Fibroblast of upper back skin (primary cell): ENCODE measurements at regions not wholly inside any gene's neighbourhood (a gene's known extent, or its start where the extent isn't known, plus 50 kb on each side); places are given as distances from the start of the nearest gene placed in this dataset.
A peak's percentile ranks its signal among the peaks of the same experiment; 100 is the strongest.
"Not testable (repeated sequence)": the region's sequence is repeated elsewhere in the genome, so short reads cannot be mapped to it uniquely, and the experiment has no call there.

Source experiments
- DNase-seq: peaks from one replicate; pipeline ENCODE4 v3.0.0-alpha.2; 2013

DNA sequence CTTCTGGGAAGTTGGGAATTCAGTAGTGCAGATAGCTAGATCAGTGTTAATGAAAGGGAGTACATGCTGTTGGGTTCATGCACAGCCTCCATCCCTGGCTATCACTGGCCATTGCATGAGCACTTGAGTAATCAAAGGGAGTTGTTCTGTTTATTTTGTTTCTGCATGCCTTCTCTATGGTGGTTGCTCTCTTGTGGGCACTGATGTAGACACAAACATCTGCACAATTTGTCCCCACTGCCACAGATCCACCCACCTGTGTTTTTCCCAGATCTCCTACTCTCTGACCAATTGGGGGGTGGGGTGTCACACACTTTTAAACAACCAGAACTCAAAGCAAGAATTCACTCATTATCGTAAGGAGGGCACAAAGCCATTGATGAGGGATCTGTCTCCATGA lies 89.7 kb upstream of the DHRS4 start:
- DNase-seq: no peak

DNA sequence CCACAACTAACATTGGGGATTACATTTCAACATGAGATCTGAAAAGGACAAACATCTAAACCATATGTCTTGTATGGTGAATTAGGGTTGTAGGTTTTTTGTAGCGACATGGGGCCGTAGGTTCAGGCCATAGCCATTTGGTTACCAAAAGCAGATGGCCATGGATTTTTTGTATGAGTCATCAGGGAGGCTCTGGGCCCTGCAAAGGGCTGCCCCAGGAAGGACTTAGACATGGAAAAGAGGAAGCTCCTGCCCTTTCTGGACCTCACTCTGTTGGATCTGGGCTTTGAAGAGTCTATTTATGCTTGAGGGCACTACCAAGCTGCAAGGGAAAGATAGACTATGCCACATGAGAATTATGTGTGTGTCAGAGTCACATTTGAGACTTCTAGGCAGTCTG lies 89.3 kb upstream of the DHRS4 start:
- no peak for DNase-seq

GRCh38 chr14:23864861-23865260 lies 88.7 kb upstream of the DHRS4 start:
- DNase-seq: no peak

DNA sequence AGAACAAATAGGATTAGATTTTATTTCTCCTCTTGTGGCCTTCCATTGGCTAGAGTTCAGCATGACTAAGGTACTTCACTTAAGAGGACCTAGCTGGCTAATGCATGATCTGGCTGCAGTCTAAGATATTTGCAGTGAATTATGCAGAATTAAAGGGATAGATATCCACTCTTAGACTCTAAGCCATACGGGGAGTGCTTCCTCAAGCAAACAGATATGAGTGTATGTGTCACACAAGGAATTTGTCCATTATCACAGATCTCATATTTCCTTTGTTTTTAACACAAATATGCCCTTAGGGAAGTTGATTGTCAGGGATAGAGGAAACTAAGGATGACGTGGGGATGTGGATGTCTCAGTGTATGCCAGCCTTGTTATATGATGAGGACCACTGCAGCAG lies 88.1 kb upstream of the DHRS4 start:
- no peak for DNase-seq

DNA sequence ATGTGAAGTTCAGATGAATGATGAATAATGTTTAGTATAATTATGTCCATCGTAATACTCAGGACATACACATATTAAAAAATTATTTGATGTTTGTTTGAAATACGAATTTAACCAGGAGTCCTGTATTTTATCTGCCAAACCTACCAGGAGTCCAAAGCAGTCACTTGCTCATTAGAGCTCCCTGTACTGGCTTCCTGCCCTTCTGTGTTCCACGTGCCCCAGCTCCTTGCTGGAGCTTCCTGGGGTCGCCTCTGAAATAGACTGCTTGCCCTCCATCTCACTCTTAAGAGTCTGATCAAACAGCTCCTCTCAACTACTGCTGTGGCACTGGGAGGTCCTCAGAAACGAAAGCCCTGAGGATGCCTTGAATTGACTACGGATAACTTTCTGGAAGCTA lies 87.3 kb upstream of the DHRS4 start:
- DNase-seq: no peak

DNA sequence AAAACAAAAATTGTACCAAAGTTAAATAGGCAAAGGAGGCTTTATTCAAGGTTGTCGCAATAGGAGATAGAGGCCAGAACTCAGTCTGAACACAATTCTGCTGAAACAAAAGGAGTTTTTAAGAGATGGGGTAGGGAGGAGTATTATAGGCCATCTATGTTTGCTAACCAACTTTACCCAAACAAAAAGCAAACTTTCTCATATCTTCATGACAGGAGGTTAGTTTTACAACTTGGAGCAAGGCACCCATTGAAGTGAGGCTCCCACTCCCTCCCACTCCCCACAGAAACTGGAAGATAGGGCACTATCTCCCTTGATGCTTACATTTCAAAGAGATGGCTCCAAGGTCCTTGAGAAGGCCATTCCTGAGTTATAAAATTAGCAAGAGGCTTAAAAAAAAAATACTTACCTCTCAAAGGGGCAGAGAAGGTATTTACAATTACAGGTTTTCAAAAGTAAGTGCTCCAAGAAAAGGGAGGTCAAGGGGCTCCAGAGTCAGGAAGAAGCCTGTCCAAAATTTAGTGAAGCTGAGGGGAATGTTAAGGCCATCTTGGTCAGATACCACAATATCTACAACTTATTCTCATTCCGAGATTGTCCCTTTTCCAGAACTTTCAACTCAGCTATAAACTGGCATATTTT lies 84.4 kb upstream of the DHRS4 start:
- DNase-seq: no peak

GRCh38 chr14:23876160-23876750 lies 77.3 kb upstream of the DHRS4 start:
- DNase-seq: no peak

- DNase-seq: no peak
Measured at GRCh38 chr14:23877111-23877510, 76.5 kb upstream of the DHRS4 start.

- DNase-seq: no peak
Measured at GRCh38 chr14:23877538-23878180, 75.9 kb upstream of the DHRS4 start.

DNA sequence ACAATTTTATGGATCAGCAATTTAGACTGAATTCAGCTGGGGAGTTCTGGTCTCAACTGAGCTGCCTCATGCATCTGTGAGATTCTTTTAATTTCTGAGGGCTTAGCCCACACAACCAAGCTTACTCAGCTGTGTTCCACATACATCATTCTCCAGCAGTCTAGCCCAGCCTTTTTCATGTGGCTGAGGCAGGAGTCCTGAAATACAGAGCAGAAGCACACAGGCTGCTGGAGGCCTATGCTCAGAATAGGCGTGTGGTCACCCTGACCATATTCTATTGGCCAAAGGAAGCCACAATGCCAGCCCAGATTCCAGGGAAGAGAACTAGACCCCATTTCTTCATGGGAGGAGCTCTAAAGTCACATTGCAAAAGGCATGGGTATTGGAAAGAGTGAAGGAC lies 72.3 kb upstream of the DHRS4 start:
- peak; percentile 59 for DNase-seq

GRCh38 chr14:23883684-23884540 lies 69.7 kb upstream of the DHRS4 start:
- DNase-seq: no peak

DNA sequence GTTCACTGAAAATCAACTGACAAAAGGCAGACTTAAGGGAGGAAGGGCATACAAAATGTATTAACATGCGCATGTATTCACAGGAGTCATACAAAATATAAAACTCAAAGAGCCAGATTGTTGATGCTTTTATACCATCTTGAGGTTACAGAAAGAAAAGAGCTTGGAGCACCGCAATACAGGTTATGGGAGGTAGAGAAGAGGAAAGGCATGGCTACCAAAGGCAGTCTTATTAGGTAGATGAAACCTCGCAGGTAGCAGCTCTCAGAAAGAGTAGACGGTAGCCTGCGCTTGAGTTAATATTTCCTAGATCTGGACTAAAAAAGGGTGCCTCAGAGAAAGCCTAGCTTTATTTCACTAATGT lies 69.0 kb upstream of the DHRS4 start:
- no peak for DNase-seq

GRCh38 chr14:23887536-23887935 lies 66.0 kb upstream of the DHRS4 start:
- DNase-seq: no peak

DNA sequence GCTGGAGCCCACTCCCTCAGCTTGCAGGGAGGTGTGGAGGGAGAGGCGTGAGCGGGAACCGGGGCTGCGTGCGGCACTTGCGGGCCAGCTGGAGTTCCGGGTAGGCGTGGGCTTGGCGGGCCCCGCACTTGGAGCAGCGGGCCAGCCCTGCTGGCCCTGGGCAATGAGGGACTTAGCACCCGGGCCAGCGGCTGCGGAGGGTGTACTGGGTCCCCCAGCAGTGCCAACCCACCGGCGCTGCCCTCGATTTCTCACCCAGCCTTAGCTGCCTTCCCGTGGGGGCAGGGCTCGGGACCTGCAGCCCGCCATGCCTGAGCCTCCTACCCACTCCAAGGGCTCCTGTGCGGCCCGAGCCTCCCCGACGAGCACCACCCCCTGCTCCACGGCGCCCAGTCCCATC lies 61.9 kb upstream of the DHRS4 start:
- DNase-seq: not testable (repeated sequence)

DNA sequence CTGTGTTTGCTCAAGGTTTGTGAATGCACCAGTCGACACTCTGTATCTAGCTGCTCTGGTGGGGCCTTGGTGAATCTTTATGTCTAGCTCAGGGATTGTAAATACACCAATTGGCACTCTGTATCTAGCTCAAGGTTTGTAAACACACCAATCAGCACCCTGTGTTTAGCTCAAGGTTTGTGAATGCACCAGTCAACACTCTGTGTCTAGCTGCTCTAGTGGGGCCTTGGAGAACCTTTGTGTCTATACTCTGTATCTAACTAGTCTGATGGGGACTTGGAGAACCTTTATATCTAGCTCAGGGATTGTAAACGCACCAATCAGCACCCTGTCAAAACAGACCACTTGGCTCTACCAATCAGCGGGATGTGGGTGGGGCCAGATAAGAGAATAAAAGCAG lies 61.3 kb upstream of the DHRS4 start:
- DNase-seq: not testable (repeated sequence)

DNA sequence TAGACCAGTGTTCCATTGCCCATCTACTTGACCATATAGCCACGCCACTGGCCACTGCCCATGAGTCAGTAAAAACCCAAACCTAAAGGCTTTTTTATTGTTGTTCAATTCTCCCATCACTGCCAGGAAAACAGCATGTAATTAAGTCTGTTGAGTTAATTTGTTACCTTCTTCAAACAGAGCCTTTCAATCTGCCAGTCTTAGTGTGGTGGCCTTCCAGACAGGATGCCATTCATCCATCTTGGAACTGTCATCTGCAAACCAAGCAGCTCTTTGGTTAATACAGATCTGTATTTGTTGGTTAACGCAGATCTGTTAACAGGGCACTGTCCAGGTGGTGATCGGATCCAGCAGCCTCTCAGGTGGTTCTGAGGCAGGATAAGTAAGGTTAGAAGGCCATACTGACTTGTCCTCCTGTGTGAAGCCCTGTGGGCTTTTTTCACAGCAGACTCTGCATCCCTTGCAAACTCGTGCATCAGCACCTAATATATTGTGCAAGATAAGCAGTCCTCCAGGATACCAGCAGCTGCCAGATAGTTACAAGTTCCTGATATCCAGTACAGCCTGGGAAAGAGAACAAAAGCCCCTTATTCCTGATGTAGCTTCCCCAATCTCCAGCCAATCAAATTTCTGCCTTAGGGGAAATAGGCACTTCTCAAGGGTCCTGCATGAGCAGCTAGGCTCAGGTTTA lies 59.1 kb upstream of the DHRS4 start:
- DNase-seq: no peak

- DNase-seq: no peak
Measured at GRCh38 chr14:23895053-23895419, 58.5 kb upstream of the DHRS4 start.

DNA sequence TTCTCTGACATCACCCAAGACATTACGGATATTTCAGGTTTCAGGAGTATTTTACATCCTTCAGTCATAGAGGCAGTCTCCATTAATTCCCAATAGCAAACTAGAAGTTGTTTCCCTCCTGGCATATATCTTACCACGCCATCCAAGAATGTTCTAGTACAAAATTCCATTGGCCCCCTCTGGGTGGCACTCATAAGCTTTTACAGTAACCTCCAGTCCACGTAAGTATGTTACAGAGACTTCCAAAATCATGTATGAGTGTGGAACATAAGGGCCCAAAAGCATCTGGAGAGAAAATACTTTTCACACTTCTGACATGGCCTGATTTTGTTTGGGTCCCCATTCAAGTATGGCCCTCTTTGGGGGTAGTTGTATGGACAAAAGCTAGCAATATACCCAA lies 58.1 kb upstream of the DHRS4 start:
- no peak for DNase-seq

DNA sequence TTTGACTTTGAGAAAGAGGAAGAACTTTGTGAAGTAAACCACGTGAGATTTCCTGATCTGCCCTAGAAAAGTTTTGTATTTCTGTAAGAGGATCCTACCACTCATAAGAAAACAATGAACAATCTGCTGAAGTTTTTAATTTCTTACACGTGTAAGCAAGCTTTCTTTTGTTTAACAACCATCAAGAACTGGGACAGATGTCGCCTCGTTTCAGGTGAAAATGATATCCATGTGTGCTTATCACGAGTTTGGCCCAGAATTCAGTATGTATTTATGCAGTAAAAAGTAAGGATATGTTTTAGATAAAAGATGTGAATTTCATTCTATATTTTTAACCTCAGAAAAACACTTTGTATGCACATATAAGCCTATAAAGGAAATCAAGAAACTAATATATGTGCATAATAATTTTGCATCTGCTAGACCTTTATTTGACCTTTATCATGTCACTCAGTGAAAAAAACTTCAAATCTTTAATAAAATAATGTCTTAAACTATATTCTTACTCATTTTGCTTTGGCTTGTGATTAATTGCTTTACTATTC lies 56.9 kb upstream of the DHRS4 start:
- no peak for DNase-seq

DNA sequence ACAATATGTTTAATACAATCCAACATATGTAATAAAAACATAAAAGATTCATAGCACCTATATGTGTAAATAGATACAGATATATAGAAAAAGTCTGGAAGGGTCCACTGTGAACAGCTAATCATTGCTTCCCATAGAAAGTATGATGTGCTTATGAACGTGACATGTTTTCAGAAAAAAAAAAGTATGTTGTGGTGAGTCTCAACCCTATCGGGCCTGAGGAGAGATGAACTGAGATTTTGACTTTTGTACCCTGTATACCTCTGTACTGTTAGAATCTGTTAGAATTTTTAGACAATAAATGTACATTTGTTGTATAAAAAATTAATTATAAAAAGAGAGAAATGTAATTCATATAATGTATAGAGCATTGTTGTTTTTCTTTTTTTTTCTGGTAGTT lies 56.3 kb upstream of the DHRS4 start:
- DNase-seq: not testable (repeated sequence)

- not testable (repeated sequence) for DNase-seq
Measured at GRCh38 chr14:23898359-23898758, 55.2 kb upstream of the DHRS4 start.

DNA sequence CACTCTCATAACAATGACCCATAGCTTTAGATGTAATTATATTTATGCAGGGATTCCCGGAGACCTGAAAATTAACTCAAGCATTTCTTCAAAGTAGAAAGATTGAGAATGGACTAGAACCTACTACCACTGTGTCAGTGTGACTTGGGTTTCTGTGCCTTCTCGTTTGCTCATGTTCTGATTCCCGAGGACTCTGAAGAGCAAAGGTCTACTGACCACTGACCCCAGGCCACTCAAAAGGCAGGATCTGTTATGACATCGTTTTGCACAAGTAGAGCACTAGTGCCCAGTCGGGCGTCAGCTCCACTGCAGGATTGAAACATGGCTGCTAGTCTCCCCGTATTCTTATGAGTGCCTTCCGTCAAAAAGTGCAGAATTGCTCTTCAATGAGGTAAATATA lies 53.8 kb upstream of the DHRS4 start:
- DNase-seq: no peak

DNA sequence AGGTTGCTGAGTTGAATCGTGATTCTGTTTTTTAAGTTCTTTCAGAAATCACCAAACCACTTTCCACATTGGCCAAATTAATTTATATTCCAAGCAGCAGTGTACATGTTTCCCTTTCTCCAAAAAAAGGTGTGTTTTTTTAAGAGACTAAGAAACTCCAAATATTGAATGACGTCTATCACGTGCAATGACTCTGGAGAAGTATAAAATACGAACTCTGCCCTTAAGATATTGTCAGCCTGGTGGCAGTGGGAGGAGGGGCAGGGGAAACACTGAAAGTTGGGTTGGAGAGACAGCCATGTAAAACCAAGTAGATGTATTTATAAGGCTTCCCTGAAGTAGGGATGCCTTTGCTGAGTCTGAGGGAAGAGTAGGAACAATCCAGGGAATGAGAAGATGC lies 50.1 kb upstream of the DHRS4 start:
- no peak for DNase-seq
